ENCODE measurements at regions not wholly inside any gene's neighbourhood (a gene's known extent, or its start where the extent isn't known, plus 50 kb on each side); places are given as distances from the start of the nearest gene placed in this dataset.

GRCh38 chr18:28715206-28715605, 538.3 kb upstream of the CDH2 start:
- H3K36me3 ChIP-seq, result no peaks in the 10 kb centered on the region
- no peak overlapping the region for H3K27ac ChIP-seq
- H3K4me2 ChIP-seq, result no peak overlapping the region
- H3K4me1 ChIP-seq, result no peaks in the 10 kb centered on the region
- TF ChIP-seq Cebpa-rat (IDR thresholded peaks at IDR 0.05), result no peak
- no peaks in the 10 kb centered on the region for H3K27me3 ChIP-seq
- H3K9ac ChIP-seq, result no peak overlapping the region
- H3K9me3 ChIP-seq (replicated peaks in 1 of 11), result peaks cover 0 to 7% (median 0%) of the 10 kb centered on the region in 11 experiments; a peak in 1 of 22 replicates
- no peaks in the 10 kb centered on the region for H4K20me1 ChIP-seq
- no peak overlapping the region for H3K4me3 ChIP-seq

DNA sequence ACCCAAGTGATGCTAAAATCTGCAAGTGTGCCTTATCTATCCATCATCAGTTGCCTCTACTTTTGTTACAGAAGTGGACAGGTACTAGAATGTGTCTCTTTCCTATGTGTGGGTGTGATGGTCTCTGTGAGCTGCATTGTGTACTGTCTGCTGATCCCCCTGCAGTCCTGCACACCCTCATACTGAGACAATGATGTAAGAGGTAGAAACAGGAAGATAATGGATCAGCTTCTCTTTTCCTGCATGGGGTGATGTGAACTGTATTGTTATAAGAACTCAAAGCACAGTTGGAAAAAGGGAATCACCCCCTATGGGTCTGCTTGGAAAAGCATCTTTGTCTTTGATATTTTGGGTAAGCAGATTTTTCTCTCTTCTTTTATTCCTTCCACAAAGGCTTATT, 537.6 kb upstream of the CDH2 start:
- no peak overlapping the region for H3K4me3 ChIP-seq
- H3K9me3 ChIP-seq (replicated peaks in 1 of 11), result peaks cover 0 to 7% (median 0%) of the 10 kb centered on the region in 11 experiments; a peak in 1 of 22 replicates
- no peak overlapping the region for H3K4me2 ChIP-seq
- no peaks in the 10 kb centered on the region for H4K20me1 ChIP-seq
- no peak overlapping the region for H3K27ac ChIP-seq
- no peak for TF ChIP-seq Cebpa-rat (IDR thresholded peaks at IDR 0.05)
- no peaks in the 10 kb centered on the region for H3K4me1 ChIP-seq
- H3K9ac ChIP-seq, result no peak overlapping the region
- no peaks in the 10 kb centered on the region for H3K36me3 ChIP-seq
- H3K27me3 ChIP-seq, result no peaks in the 10 kb centered on the region

GRCh38 chr18:28712796-28713425, 536.0 kb upstream of the CDH2 start:
- Histone ChIP-seq H3K27ac (no peak overlapping the region), H3K27me3 (no peaks in the 10 kb centered on the region)

GRCh38 chr18:28712172-28712571, 535.2 kb upstream of the CDH2 start:
- Histone ChIP-seq H3K27me3 (no peaks in the 10 kb centered on the region), H3K4me1 (no peaks in the 10 kb centered on the region), H3K4me3 (no peak overlapping the region), H3K9ac (no peak overlapping the region), H3K9me3 (replicated peaks in 1 of 11) (no peaks in the 10 kb centered on the region), H3K36me3 (no peaks in the 10 kb centered on the region), H3K27ac (no peak overlapping the region), H3K4me2 (no peak overlapping the region), H4K20me1 (no peaks in the 10 kb centered on the region)
- no peak for TF ChIP-seq Cebpa-rat (IDR thresholded peaks at IDR 0.05)

More at GRCh38 chr18:28712796-28713425, 536.0 kb upstream of the CDH2 start:
- no peaks in the 10 kb centered on the region for H4K20me1 ChIP-seq
- no peaks in the 10 kb centered on the region for H3K4me1 ChIP-seq
- peaks cover 0 to 7% (median 0%) of the 10 kb centered on the region in 11 experiments; a peak in 1 of 22 replicates for H3K9me3 ChIP-seq (replicated peaks in 1 of 11)
- H3K4me3 ChIP-seq, result no peak overlapping the region
- TF ChIP-seq Cebpa-rat (IDR thresholded peaks at IDR 0.05), result no peak
- no peak overlapping the region for H3K9ac ChIP-seq
- H3K4me2 ChIP-seq, result no peak overlapping the region
- H3K36me3 ChIP-seq, result no peaks in the 10 kb centered on the region

GRCh38 chr18:28711096-28711495, 534.2 kb upstream of the CDH2 start:
- Histone ChIP-seq H3K27me3 (no peaks in the 10 kb centered on the region), H4K20me1 (no peaks in the 10 kb centered on the region), H3K4me3 (no peak overlapping the region), H3K36me3 (no peaks in the 10 kb centered on the region), H3K27ac (no peak overlapping the region), H3K9me3 (replicated peaks in 1 of 11) (no peaks in the 10 kb centered on the region), H3K4me1 (no peaks in the 10 kb centered on the region), H3K4me2 (no peak overlapping the region), H3K9ac (no peak overlapping the region)
- TF ChIP-seq Cebpa-rat (IDR thresholded peaks at IDR 0.05), result no peak

- Histone ChIP-seq H3K27me3 (no peaks in the 10 kb centered on the region), H3K9ac (no peak overlapping the region), H4K20me1 (no peaks in the 10 kb centered on the region), H3K4me3 (no peak overlapping the region), H3K4me1 (no peaks in the 10 kb centered on the region), H3K4me2 (no peak overlapping the region), H3K9me3 (replicated peaks in 1 of 11) (no peaks in the 10 kb centered on the region), H3K27ac (no peak overlapping the region), H3K36me3 (no peaks in the 10 kb centered on the region)
- no peak for TF ChIP-seq Cebpa-rat (IDR thresholded peaks at IDR 0.05)
Observed at GRCh38 chr18:28707006-28707405, 530.1 kb upstream of the CDH2 start.

GRCh38 chr18:28706397-28706796, 529.5 kb upstream of the CDH2 start:
- H3K27me3 ChIP-seq, result no peaks in the 10 kb centered on the region
- H3K9me3 ChIP-seq (replicated peaks in 1 of 11), result no peaks in the 10 kb centered on the region
- H4K20me1 ChIP-seq, result no peaks in the 10 kb centered on the region
- H3K9ac ChIP-seq, result no peak overlapping the region
- H3K36me3 ChIP-seq, result no peaks in the 10 kb centered on the region
- no peak overlapping the region for H3K27ac ChIP-seq
- no peaks in the 10 kb centered on the region for H3K4me1 ChIP-seq
- H3K4me3 ChIP-seq, result no peak overlapping the region
- TF ChIP-seq Cebpa-rat (IDR thresholded peaks at IDR 0.05), result no peak
- no peak overlapping the region for H3K4me2 ChIP-seq

DNA sequence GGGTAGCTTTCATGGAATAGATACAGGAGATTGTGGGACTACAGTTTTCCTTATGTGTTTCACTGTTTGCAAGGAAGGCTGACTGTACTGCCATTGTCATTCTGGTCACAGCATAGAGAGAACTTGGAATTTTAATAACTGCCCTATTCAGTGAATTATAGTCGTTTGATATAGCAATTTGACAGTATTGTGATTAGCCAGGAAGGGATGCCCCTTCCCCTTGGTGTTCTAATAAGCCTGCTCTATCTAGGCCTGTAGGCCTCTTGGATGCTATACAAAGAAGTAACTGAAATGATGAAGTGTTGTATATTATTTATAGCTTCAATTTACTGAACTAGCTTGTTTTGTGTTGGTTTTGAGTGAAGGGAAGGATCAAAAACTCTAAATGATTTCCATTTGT, 528.6 kb upstream of the CDH2 start:
- no peak overlapping the region for H3K4me3 ChIP-seq
- H3K9ac ChIP-seq, result no peak overlapping the region
- no peak overlapping the region for H3K4me2 ChIP-seq
- H3K27ac ChIP-seq, result no peak overlapping the region
- H3K27me3 ChIP-seq, result no peaks in the 10 kb centered on the region
- no peaks in the 10 kb centered on the region for H3K9me3 ChIP-seq (replicated peaks in 1 of 11)
- no peak for TF ChIP-seq Cebpa-rat (IDR thresholded peaks at IDR 0.05)
- no peaks in the 10 kb centered on the region for H4K20me1 ChIP-seq
- H3K36me3 ChIP-seq, result no peaks in the 10 kb centered on the region
- H3K4me1 ChIP-seq, result no peaks in the 10 kb centered on the region

GRCh38 chr18:28692337-28692736, 515.4 kb upstream of the CDH2 start:
- H3K4me2 ChIP-seq, result no peak overlapping the region
- no peak overlapping the region for H3K9ac ChIP-seq
- no peak overlapping the region for H3K4me3 ChIP-seq
- H4K20me1 ChIP-seq, result no peaks in the 10 kb centered on the region
- no peaks in the 10 kb centered on the region for H3K9me3 ChIP-seq (replicated peaks in 1 of 11)
- H3K36me3 ChIP-seq, result no peaks in the 10 kb centered on the region
- no peak for TF ChIP-seq Cebpa-rat (IDR thresholded peaks at IDR 0.05)
- H3K27ac ChIP-seq, result no peak overlapping the region
- H3K4me1 ChIP-seq, result peaks cover 0 to 12% (median 0%) of the 10 kb centered on the region in 10 experiments; a peak in 7 of 20 replicates
- H3K27me3 ChIP-seq, result no peaks in the 10 kb centered on the region

DNA sequence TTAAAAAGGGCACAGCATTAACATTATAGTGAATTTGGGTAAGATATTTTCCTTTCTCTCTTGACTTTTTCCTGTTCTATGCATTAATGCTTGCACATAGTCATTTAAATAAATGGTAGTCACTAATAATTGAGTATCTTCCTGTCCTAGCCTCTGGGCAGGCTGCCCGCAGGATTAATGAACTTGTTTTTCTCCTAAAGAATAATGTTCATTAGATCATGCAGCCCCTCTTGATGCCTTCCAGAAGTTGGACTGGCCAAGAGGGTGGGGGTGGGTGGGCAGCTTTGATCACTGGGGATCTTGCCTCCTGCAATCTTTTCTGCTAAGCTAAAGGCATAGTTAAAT, 514.5 kb upstream of the CDH2 start:
- Histone ChIP-seq H3K27ac (no peak overlapping the region), H3K4me2 (no peak overlapping the region), H3K9me3 (replicated peaks in 1 of 11) (no peaks in the 10 kb centered on the region), H4K20me1 (no peaks in the 10 kb centered on the region), H3K4me3 (no peak overlapping the region), H3K27me3 (no peaks in the 10 kb centered on the region), H3K36me3 (no peaks in the 10 kb centered on the region), H3K9ac (no peak overlapping the region), H3K4me1 (peaks cover 0 to 12% (median 0%) of the 10 kb centered on the region in 10 experiments; a peak in 7 of 20 replicates)
- no peak for TF ChIP-seq Cebpa-rat (IDR thresholded peaks at IDR 0.05)

All from BLaER1 treated with 17β-estradiol and CSF1 and Interleukin-3, amounts not matched to agents 10 nM and 100 nM (cell line).